ENCODE measurements at regions not wholly inside any gene's neighbourhood (a gene's known extent, or its start where the extent isn't known, plus 50 kb on each side); places are given as distances from the start of the nearest gene placed in this dataset.

- no peak overlapping the region for H3K27ac ChIP-seq
- TF ChIP-seq ZFX (IDR thresholded peaks at IDR 0.05): no peak
- TF ChIP-seq, protein P1, sequence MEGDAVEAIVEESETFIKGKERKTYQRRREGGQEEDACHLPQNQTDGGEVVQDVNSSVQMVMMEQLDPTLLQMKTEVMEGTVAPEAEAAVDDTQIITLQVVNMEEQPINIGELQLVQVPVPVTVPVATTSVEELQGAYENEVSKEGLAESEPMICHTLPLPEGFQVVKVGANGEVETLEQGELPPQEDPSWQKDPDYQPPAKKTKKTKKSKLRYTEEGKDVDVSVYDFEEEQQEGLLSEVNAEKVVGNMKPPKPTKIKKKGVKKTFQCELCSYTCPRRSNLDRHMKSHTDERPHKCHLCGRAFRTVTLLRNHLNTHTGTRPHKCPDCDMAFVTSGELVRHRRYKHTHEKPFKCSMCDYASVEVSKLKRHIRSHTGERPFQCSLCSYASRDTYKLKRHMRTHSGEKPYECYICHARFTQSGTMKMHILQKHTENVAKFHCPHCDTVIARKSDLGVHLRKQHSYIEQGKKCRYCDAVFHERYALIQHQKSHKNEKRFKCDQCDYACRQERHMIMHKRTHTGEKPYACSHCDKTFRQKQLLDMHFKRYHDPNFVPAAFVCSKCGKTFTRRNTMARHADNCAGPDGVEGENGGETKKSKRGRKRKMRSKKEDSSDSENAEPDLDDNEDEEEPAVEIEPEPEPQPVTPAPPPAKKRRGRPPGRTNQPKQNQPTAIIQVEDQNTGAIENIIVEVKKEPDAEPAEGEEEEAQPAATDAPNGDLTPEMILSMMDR (conservative IDR thresholded peaks at IDR 0.05): no peak
These were observed 121.9 kb upstream of the AUTS2 start for GRCh38 chr7:69476416-69476815.

- TF ChIP-seq, protein P1 (conservative IDR thresholded peaks at IDR 0.05): no peak
- TF ChIP-seq ZFX (IDR thresholded peaks at IDR 0.05): no peak
- no peak overlapping the region for H3K27ac ChIP-seq
These were observed 115.6 kb upstream of the AUTS2 start for GRCh38 chr7:69482676-69483075.

GRCh38 chr7:69489533-69489932, 108.7 kb upstream of the AUTS2 start:
- no peak for TF ChIP-seq ZFX (IDR thresholded peaks at IDR 0.05)
- TF ChIP-seq, protein P1 (conservative IDR thresholded peaks at IDR 0.05): no peak
- no peak overlapping the region for H3K27ac ChIP-seq

- H3K27ac ChIP-seq: no peak overlapping the region
These were observed 99.6 kb upstream of the AUTS2 start for GRCh38 chr7:69498671-69499070.

DNA sequence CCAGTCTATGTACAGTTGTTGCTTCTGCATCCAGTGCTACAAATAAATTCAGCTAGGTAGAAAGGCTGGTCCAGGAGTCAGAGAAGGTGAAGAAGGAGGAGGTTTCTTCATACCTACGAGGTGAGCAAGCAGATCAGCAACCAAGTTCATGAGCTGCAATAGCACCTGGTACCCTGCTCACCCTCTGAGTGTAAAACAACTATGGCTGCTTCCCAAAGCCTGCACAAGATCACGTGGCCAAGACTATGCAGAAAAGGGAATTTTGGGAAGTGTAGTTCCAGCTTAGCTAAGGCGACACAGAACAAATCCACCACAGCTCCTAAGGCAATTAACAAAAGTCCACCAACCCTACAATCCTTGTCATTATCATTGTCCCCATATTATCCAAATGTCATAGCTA, 95.9 kb upstream of the AUTS2 start:
- TF ChIP-seq, protein P1 (conservative IDR thresholded peaks at IDR 0.05): no peak

More at GRCh38 chr7:69498671-69499070, 99.6 kb upstream of the AUTS2 start:
- TF ChIP-seq, protein P1 (conservative IDR thresholded peaks at IDR 0.05): no peak
- no peak for TF ChIP-seq ZFX (IDR thresholded peaks at IDR 0.05)

GRCh38 chr7:69504733-69505420, 93.4 kb upstream of the AUTS2 start:
- no peak for TF ChIP-seq ZFX (IDR thresholded peaks at IDR 0.05)
- TF ChIP-seq, protein P1 (conservative IDR thresholded peaks at IDR 0.05): no peak
- H3K27ac ChIP-seq: no peak overlapping the region

More for the DNA sequence above, 95.9 kb upstream of the AUTS2 start:
- H3K27ac ChIP-seq: no peak overlapping the region

- no peak for TF ChIP-seq ZFX (IDR thresholded peaks at IDR 0.05)
- TF ChIP-seq, protein P1 (conservative IDR thresholded peaks at IDR 0.05): no peak
- H3K27ac ChIP-seq: no peak overlapping the region
These were observed 89.5 kb upstream of the AUTS2 start for GRCh38 chr7:69508736-69509135.

Measured in C4-2B (cell line).